OCI-LY7 (cell line): ENCODE measurements at regions not wholly inside any gene's neighbourhood (a gene's known extent, or its start where the extent isn't known, plus 50 kb on each side); places are given as distances from the start of the nearest gene placed in this dataset.

Source experiments
- BruUV-seq: library from RNA; stranded (reverse); fragments of 400-500 nt; replicated peaks from 2 replicates; lab custom pipeline; 2021; lab: Mats Ljungman, UMichigan
- CTCF ChIA-PET: fragments of 300-600 bp; sonication (Branson Sonifier 250); formaldehyde crosslinking; loops from one replicate; lab custom pipeline; 2022; ENCODE audit warnings: antibody characterized with exemption; ENCODE audit not compliant: unreplicated experiment; lab: Charles Lee
- POLR2A ChIA-PET: fragments of 300-600 bp; sonication (Branson Sonifier 250); formaldehyde crosslinking; loops from one replicate; lab custom pipeline; 2022; ENCODE audit warnings: antibody characterized with exemption; lab: Charles Lee
- DNase-seq: peaks from one replicate; pipeline ENCODE4 v3.0.0-alpha.2; 2015; ENCODE audit warnings: low spot score
- H2AFZ ChIP-seq: fragments of 200-600 bp; sonication (generic), shearing (Covaris generic); 2 replicates; pipeline ENCODE4 v1.6.1; 2014; ENCODE audit warnings: mild to moderate bottlenecking, antibody characterized with exemption, low read length, moderate library complexity
- H3K27ac ChIP-seq: fragments of 200-600 bp; sonication (generic); 2 replicates; pipeline ENCODE4 v1.5.1; 2014; ENCODE audit warnings: mixed run types, low read depth, mild to moderate bottlenecking, moderate library complexity, low read length, inconsistent platforms; ENCODE audit not compliant: poor library complexity, severe bottlenecking
- H3K36me3 ChIP-seq: fragments of 200-600 bp; sonication (generic); 2 replicates; pipeline ENCODE4 v1.6.1; 2014; ENCODE audit warnings: mild to moderate bottlenecking, antibody characterized with exemption, low read length, moderate library complexity, mixed read lengths; ENCODE audit not compliant: insufficient read depth
- H3K4me1 ChIP-seq: fragments of 200-600 bp; sonication (generic); 2 replicates; pipeline ENCODE4 v1.5.1; 2014; ENCODE audit warnings: mild to moderate bottlenecking, low read length; ENCODE audit not compliant: insufficient read depth, poor library complexity, severe bottlenecking
- H3K4me2 ChIP-seq: fragments of 200-600 bp; sonication (generic); 2 replicates; pipeline ENCODE4 v1.6.1; 2014; ENCODE audit warnings: mild to moderate bottlenecking, low read length
- H3K4me3 ChIP-seq: fragments of 200-600 bp; sonication (generic); 2 replicates; pipeline ENCODE4 v1.5.1; 2014; ENCODE audit warnings: mild to moderate bottlenecking, low read depth, low read length; ENCODE audit not compliant: poor library complexity, severe bottlenecking
- H3K79me2 ChIP-seq: fragments of 200-600 bp; sonication (generic); 2 replicates; pipeline ENCODE4 v1.6.1; 2016; ENCODE audit warnings: low read depth, mild to moderate bottlenecking, low read length, moderate library complexity, mixed read lengths; ENCODE audit not compliant: insufficient read depth
- H3K9me2 ChIP-seq: fragments of 200-600 bp; sonication (generic); 2 replicates; pipeline ENCODE4 v1.6.1; 2016; ENCODE audit warnings: mild to moderate bottlenecking, low read length, mixed read lengths; ENCODE audit not compliant: insufficient read depth
- H3K9me3 ChIP-seq: fragments of 200-600 bp; sonication (generic); 2 replicates; pipeline ENCODE4 v1.6.1; 2014; ENCODE audit warnings: mild to moderate bottlenecking, mixed run types, low read length, mixed read lengths
- H4K20me1 ChIP-seq: fragments of 200-600 bp; sonication (generic); 2 replicates; pipeline ENCODE4 v1.6.1; 2014; ENCODE audit warnings: mild to moderate bottlenecking, antibody characterized with exemption, low read length, moderate library complexity, mixed read lengths; ENCODE audit not compliant: insufficient read depth
- EZH2phosphoT487 ChIP-seq: fragments of 200-600 bp; sonication (generic); IDR thresholded peaks from 2 replicates; pipeline ENCODE4 v1.6.1; 2018; ENCODE audit warnings: low read depth, borderline replicate concordance, mild to moderate bottlenecking, mixed run types, antibody characterized with exemption, low read length, moderate library complexity, mixed read lengths
- intact Hi-C: fragments of 100-400 bp; cut with micrococcal nuclease; formaldehyde crosslinking; loops from one replicate; pipeline ENCODE4 v1.10.0; 2022; ENCODE audit not compliant: unreplicated experiment
- TF ChIP-seq, protein P1 (sequence below): fragments of 200-600 bp; sonication (generic); conservative IDR thresholded peaks from 2 replicates; pipeline ENCODE4 v1.5.1; 2014; ENCODE audit warnings: mild to moderate bottlenecking, antibody characterized with exemption, low read length, moderate library complexity, mixed read lengths

DNA sequence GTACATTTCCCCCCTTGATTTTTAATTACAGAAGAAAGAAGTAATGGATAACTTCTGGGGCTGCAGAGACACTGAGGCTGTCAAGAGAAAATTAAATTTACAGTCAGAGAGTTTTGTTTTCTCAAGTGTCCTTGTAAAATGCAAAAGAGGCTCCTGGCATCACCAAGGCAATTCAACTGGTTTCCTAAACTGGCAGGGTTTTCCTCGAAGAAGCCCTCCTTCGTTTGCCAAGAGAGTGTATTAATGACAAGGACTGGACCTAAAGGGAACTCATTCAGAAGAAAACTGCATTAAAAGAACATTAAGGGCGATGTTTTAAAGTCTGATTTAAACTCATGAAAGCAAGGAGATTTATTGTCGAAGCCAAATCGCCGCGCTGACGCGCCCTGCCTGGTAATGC, 476.9 kb downstream of the ZSWIM6 start:
- BruUV-seq = no TSS peak
- intact Hi-C loops = no loop called here
- TF ChIP-seq, protein P1, sequence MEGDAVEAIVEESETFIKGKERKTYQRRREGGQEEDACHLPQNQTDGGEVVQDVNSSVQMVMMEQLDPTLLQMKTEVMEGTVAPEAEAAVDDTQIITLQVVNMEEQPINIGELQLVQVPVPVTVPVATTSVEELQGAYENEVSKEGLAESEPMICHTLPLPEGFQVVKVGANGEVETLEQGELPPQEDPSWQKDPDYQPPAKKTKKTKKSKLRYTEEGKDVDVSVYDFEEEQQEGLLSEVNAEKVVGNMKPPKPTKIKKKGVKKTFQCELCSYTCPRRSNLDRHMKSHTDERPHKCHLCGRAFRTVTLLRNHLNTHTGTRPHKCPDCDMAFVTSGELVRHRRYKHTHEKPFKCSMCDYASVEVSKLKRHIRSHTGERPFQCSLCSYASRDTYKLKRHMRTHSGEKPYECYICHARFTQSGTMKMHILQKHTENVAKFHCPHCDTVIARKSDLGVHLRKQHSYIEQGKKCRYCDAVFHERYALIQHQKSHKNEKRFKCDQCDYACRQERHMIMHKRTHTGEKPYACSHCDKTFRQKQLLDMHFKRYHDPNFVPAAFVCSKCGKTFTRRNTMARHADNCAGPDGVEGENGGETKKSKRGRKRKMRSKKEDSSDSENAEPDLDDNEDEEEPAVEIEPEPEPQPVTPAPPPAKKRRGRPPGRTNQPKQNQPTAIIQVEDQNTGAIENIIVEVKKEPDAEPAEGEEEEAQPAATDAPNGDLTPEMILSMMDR = no peak
- no peaks in the 10 kb centered on the region for H4K20me1 ChIP-seq
- DNase-seq = no peak
- no peak overlapping the region for H3K4me2 ChIP-seq
- no peaks in the 10 kb centered on the region for H3K79me2 ChIP-seq
- no peak overlapping the region for H3K27ac ChIP-seq
- H3K9me3 ChIP-seq = no peaks in the 10 kb centered on the region
- no peaks in the 10 kb centered on the region for H3K9me2 ChIP-seq
- ChIA-PET POLR2A (interaction anchor here (0.6 kb wide), 1 partner anchor 86 kb away, joined by 3 read pairs; no protein-coding TSS in a partner anchor), CTCF (no interaction called here)
- no peaks in the 10 kb centered on the region for H3K36me3 ChIP-seq
- no peak overlapping the region for H2AFZ ChIP-seq
- H3K4me1 ChIP-seq = no peaks in the 10 kb centered on the region
- H3K4me3 ChIP-seq = no peak overlapping the region

DNA sequence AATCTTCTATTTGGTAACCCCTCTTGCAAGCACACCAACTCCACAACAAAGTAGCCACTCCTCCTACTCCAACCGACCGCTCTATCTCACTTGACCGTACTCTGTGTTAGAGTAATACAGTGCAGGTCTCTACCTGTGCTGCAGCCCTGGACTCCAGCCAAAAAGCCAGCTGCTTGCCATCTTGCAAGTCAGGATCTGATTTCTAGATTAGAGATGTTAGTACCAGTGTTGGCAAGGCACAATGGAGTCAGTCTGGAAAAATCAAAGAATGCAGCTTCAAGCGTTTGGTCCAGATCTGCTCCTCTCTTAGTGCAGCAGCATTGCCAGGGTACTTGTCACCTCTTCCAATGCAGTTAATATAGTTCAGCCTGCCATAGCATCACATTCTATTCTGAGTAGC, 477.6 kb downstream of the ZSWIM6 start:
- TF ChIP-seq, protein P1 = no peak
- no peak for TF ChIP-seq EZH2phosphoT487
- H2AFZ ChIP-seq = no peak overlapping the region
- no TSS peak for BruUV-seq
- no peak overlapping the region for H3K27ac ChIP-seq
- H3K4me2 ChIP-seq = no peak overlapping the region
- intact Hi-C loops = no loop called here
- no peaks in the 10 kb centered on the region for H3K9me3 ChIP-seq
- H3K9me2 ChIP-seq = no peaks in the 10 kb centered on the region
- no peaks in the 10 kb centered on the region for H3K4me1 ChIP-seq
- no peaks in the 10 kb centered on the region for H4K20me1 ChIP-seq
- no peak for DNase-seq
- H3K36me3 ChIP-seq = no peaks in the 10 kb centered on the region
- CTCF ChIA-PET = no interaction called here
- POLR2A ChIA-PET = no interaction called here
- H3K4me3 ChIP-seq = no peak overlapping the region
- H3K79me2 ChIP-seq = no peaks in the 10 kb centered on the region

DNA sequence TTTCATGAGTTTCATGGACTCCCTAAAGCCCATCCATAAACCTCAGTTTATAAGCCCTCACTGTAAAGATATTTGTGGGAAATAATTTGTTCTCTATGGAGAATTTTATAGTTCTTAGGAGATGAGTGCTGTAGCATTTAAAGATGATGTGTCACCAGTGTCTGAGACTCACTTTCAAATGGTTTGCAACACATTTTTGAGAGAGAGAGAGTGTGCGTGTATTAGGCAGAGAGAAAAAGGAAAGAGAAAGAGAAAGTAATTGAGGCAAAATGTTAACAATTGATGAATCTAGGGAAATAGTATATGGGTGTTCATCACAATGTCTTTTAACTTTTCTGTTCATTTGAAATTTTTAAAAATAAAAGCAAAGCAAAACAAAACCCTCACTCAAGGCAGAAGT, 479.0 kb downstream of the ZSWIM6 start:
- no TSS peak for BruUV-seq
- DNase-seq = no peak
- Histone ChIP-seq H3K4me1 (no peaks in the 10 kb centered on the region), H3K79me2 (no peaks in the 10 kb centered on the region), H3K9me2 (no peaks in the 10 kb centered on the region), H3K27ac (no peak overlapping the region), H2AFZ (no peak overlapping the region), H3K4me3 (no peak overlapping the region), H4K20me1 (no peaks in the 10 kb centered on the region), H3K9me3 (no peaks in the 10 kb centered on the region), H3K4me2 (no peak overlapping the region), H3K36me3 (no peaks in the 10 kb centered on the region)
- TF ChIP-seq EZH2phosphoT487 = no peak
- TF ChIP-seq, protein P1 = no peak
- ChIA-PET CTCF (no interaction called here), POLR2A (interaction anchor here (0.8 kb wide), 1 partner anchor 11 kb away, joined by 3 read pairs; no protein-coding TSS in a partner anchor)
- intact Hi-C loops = no loop called here
